ENCODE measurements at regions not wholly inside any gene's neighbourhood (a gene's known extent, or its start where the extent isn't known, plus 50 kb on each side); places are given as distances from the start of the nearest gene placed in this dataset.

DNA sequence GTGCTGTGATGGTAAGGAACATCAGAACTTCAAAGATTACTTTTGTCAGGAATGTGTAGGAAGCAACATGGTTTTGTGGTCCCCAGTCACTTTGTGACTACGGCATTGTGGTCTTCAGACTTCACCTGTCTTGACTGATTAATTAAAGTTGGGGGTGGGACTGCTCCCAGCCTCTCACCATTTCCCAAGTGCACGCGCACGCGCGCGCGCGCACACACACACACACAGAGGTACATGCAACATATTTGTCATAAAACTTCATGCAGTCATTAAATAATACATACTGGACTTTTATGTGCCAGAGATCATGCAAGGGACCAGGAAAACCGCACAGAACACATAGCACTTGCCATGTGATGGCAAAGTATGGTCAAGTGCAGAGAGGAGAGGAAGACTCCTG, 181.2 kb downstream of the EVX1 start (continued):
- TF ChIP-seq KDM5A (IDR thresholded peaks at IDR 0.05; ENCODE audit: low read length): no peak
- no peak for TF ChIP-seq BRCA1 (IDR thresholded peaks at IDR 0.05; ENCODE audit: low read depth, low read length)
- TF ChIP-seq SIRT6 (IDR thresholded peaks at IDR 0.05; ENCODE audit: low read length): no peak
- TF ChIP-seq HDAC6 (IDR thresholded peaks at IDR 0.05; ENCODE audit: low read depth, low read length): no peak
